ENCODE measurements at regions not wholly inside any gene's neighbourhood (a gene's known extent, or its start where the extent isn't known, plus 50 kb on each side); places are given as distances from the start of the nearest gene placed in this dataset.

GRCh38 chr22:48342016-48342415 is 1485.7 kb downstream of the BRD1 start:
- H3K4me3 ChIP-seq (ENCODE audit: low read length): no peak overlapping the region
- DNase-seq (ENCODE audit: low read depth, low spot score): no peak

GRCh38 chr22:48340727-48341709 is 1486.7 kb downstream of the BRD1 start:
- H3K4me3 ChIP-seq (ENCODE audit: low read length): no peak overlapping the region
- no peak for DNase-seq (ENCODE audit: low read depth, low spot score)

GRCh38 chr22:48340191-48340590 is 1487.5 kb downstream of the BRD1 start:
- no peak overlapping the region for H3K4me3 ChIP-seq (ENCODE audit: low read length)
- no peak for DNase-seq (ENCODE audit: low read depth, low spot score)

- H3K4me3 ChIP-seq (ENCODE audit: low read length): no peak overlapping the region
- no peak for DNase-seq (ENCODE audit: low read depth, low spot score)
Observed at GRCh38 chr22:48338793-48339705, 1488.6 kb downstream of the BRD1 start.

GRCh38 chr22:48337957-48338792 is 1489.5 kb downstream of the BRD1 start:
- H3K4me3 ChIP-seq (ENCODE audit: low read length): no peak overlapping the region
- DNase-seq (ENCODE audit: low read depth, low spot score): no peak

- no peak for DNase-seq (ENCODE audit: low read depth, low spot score)
- H3K4me3 ChIP-seq (ENCODE audit: low read length): no peak overlapping the region
Observed at GRCh38 chr22:48336339-48337060, 1491.2 kb downstream of the BRD1 start.

GRCh38 chr22:48335442-48336139 is 1492.1 kb downstream of the BRD1 start:
- DNase-seq (ENCODE audit: low read depth, low spot score): no peak
- H3K4me3 ChIP-seq (ENCODE audit: low read length): no peak overlapping the region

GRCh38 chr22:48334971-48335370 is 1492.7 kb downstream of the BRD1 start:
- no peak overlapping the region for H3K4me3 ChIP-seq (ENCODE audit: low read length)
- no peak for DNase-seq (ENCODE audit: low read depth, low spot score)

- no peak overlapping the region for H3K4me3 ChIP-seq (ENCODE audit: low read length)
- DNase-seq (ENCODE audit: low read depth, low spot score): no peak
Observed at GRCh38 chr22:48333816-48334735, 1493.6 kb downstream of the BRD1 start.

- no peak for DNase-seq (ENCODE audit: low read depth, low spot score)
Observed at GRCh38 chr22:48333323-48333763, 1494.3 kb downstream of the BRD1 start.

GRCh38 chr22:48332438-48333322 is 1495.0 kb downstream of the BRD1 start:
- no peak overlapping the region for H3K4me3 ChIP-seq (ENCODE audit: low read length)
- DNase-seq (ENCODE audit: low read depth, low spot score): no peak

More at GRCh38 chr22:48333323-48333763, 1494.3 kb downstream of the BRD1 start:
- no peak overlapping the region for H3K4me3 ChIP-seq (ENCODE audit: low read length)

- no peak for DNase-seq (ENCODE audit: low read depth, low spot score)
- H3K4me3 ChIP-seq (ENCODE audit: low read length): no peak overlapping the region
Observed at GRCh38 chr22:48331691-48332220, 1495.9 kb downstream of the BRD1 start.

- no peak for DNase-seq (ENCODE audit: low read depth, low spot score)
- no peak overlapping the region for H3K4me3 ChIP-seq (ENCODE audit: low read length)
Observed at GRCh38 chr22:48331266-48331665, 1496.4 kb downstream of the BRD1 start.

- no peak overlapping the region for H3K4me3 ChIP-seq (ENCODE audit: low read length)
- no peak for DNase-seq (ENCODE audit: low read depth, low spot score)
Observed at GRCh38 chr22:48327721-48328120, 1500.0 kb downstream of the BRD1 start.

- no peak overlapping the region for H3K4me3 ChIP-seq (ENCODE audit: low read length)
- DNase-seq (ENCODE audit: low read depth, low spot score): no peak
Observed at GRCh38 chr22:48323746-48324145, 1503.9 kb downstream of the BRD1 start.

- no peak overlapping the region for H3K4me3 ChIP-seq (ENCODE audit: low read length)
- DNase-seq (ENCODE audit: low read depth, low spot score): no peak
Observed at GRCh38 chr22:48322907-48323306, 1504.8 kb downstream of the BRD1 start.

All from Jurkat, Clone E6-1 (cell line).